ENCODE measurements at regions not wholly inside any gene's neighbourhood (a gene's known extent, or its start where the extent isn't known, plus 50 kb on each side); places are given as distances from the start of the nearest gene placed in this dataset.
"Not testable (repeated sequence)": the region's sequence is repeated elsewhere in the genome, so short reads cannot be mapped to it uniquely, and the experiment has no call there.

DNA sequence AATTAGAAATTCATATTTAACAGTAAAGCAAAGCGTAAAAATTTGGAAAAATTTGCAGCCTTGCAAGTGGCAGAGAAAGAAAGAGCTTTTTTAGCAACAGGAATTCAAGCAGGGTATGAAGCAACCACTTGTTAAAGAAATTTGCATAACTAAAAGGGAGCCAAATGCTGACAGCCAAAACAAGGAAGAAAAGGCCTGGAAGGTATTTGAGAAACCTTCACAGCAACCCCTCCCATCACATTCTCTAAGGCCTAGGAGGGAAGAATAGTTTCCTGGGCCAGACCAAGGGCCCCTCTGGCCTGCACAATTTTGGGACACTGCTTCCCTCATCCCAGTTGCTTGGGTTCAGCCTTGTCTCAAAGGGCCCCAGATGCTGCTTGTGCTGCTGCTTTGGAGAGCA is 672.4 kb upstream of the TMPRSS15 start:
- no peaks in the 10 kb centered on the region for H3K36me3 Mint-ChIP-seq
- peaks cover 6% of the 10 kb centered on the region for H3K4me1 Mint-ChIP-seq (ENCODE audit: unreplicated experiment)
- no peak overlapping the region for H3K4me3 Mint-ChIP-seq
- no peaks in the 10 kb centered on the region for H3K27me3 Mint-ChIP-seq
- TF ChIP-seq, protein P1, sequence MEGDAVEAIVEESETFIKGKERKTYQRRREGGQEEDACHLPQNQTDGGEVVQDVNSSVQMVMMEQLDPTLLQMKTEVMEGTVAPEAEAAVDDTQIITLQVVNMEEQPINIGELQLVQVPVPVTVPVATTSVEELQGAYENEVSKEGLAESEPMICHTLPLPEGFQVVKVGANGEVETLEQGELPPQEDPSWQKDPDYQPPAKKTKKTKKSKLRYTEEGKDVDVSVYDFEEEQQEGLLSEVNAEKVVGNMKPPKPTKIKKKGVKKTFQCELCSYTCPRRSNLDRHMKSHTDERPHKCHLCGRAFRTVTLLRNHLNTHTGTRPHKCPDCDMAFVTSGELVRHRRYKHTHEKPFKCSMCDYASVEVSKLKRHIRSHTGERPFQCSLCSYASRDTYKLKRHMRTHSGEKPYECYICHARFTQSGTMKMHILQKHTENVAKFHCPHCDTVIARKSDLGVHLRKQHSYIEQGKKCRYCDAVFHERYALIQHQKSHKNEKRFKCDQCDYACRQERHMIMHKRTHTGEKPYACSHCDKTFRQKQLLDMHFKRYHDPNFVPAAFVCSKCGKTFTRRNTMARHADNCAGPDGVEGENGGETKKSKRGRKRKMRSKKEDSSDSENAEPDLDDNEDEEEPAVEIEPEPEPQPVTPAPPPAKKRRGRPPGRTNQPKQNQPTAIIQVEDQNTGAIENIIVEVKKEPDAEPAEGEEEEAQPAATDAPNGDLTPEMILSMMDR (conservative IDR thresholded peaks at IDR 0.05) = no peak
- peaks cover 6% of the 10 kb centered on the region for H3K9me3 Mint-ChIP-seq
- DNase-seq (ENCODE audit: extremely low spot score, unreplicated experiment) = no peak
- H3K27ac Mint-ChIP-seq = no peak overlapping the region

DNA sequence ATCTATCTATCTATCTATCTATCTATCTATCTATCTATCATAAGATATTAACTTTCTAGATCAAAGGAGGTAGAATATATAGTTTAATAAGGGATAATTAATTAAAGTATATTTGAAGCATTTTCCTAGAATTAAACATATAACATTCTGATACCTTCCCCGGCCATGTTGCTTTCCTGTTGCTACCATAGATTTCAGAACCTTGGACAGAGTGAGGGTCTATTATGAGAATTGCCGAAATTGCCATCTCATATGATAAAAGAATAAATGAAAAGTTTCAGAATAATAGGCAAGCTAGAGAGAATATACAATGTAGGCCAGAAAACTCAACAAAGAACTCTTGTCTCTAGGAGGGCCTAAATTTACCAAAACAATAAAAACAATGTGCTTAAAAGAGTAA is 706.1 kb upstream of the TMPRSS15 start:
- Mint-ChIP-seq H3K9me3 (no peaks in the 10 kb centered on the region), H3K4me3 (no peak overlapping the region), H3K27me3 (no peaks in the 10 kb centered on the region), H3K4me1 (ENCODE audit: unreplicated experiment) (no peaks in the 10 kb centered on the region), H3K27ac (no peak overlapping the region), H3K36me3 (no peaks in the 10 kb centered on the region)
- no peak for DNase-seq (ENCODE audit: extremely low spot score, unreplicated experiment)
- TF ChIP-seq, protein P1 (conservative IDR thresholded peaks at IDR 0.05) = no peak

DNA sequence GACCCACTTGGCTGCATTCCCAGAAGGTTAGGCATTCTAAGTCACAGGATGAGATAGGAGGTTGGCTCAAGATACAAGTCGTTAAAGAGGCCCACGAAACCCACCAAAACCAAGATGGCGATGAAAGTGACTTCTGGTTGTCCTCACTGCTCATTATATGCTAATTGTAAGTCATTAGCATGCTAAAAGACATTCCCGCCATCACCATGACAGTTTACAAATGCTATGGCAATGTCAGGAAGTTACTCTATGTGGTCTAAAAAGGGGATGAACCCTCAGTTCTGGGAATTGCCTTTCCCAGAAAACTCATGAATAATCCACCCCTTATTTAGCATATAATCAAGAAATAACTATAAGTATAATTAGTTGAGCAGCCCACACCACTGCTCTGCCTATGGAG is 715.7 kb upstream of the TMPRSS15 start:
- H3K27me3 Mint-ChIP-seq; H3K9me3 Mint-ChIP-seq; H3K4me1 Mint-ChIP-seq (ENCODE audit: unreplicated experiment); H3K36me3 Mint-ChIP-seq; H3K4me3 Mint-ChIP-seq; DNase-seq (ENCODE audit: extremely low spot score, unreplicated experiment); H3K27ac Mint-ChIP-seq: not testable (repeated sequence)

DNA sequence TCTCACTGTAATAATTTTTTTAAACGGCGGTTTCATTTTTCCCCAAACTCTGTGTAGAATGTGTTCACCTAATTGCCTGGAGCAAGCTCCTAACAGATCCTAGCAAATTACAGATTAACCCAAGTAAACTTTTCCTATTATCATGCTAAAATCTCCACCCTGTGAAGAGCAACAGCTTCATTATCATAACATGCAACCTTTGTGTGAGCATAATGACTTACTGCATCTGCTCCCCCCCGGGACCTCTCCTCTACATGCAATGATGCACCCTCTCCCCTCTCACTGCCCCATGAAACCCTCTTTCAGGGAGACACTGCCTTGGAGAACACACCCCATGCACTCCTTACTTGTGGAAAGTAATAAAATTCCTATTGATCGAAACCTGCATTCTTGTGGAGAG is 717.0 kb upstream of the TMPRSS15 start:
- no peak overlapping the region for H3K27ac Mint-ChIP-seq

DNA sequence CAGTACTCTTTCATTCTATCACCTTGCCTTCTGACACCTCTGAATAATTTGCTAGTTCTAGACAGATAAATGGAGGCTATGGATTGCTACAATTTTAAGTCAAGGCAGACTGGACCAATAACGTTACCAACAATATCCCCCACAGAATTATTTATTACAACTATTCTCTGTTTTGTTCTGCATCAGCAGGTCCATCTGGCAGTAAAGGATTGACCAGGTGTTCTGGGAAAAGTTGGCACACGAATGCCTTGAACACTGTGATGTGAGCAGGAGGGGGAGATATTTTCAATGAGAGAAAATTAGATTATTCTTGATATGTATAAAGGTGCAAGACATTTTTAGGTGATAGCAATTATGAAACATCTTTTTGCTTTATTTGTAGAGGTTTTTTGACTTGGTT is 718.8 kb upstream of the TMPRSS15 start:
- Mint-ChIP-seq H3K9me3 (no peaks in the 10 kb centered on the region), H3K27ac (no peak overlapping the region), H3K4me3 (no peak overlapping the region), H3K36me3 (no peaks in the 10 kb centered on the region), H3K4me1 (ENCODE audit: unreplicated experiment) (no peaks in the 10 kb centered on the region), H3K27me3 (no peaks in the 10 kb centered on the region)
- TF ChIP-seq, protein P1 (conservative IDR thresholded peaks at IDR 0.05) = no peak
- no peak for DNase-seq (ENCODE audit: extremely low spot score, unreplicated experiment)

More for the DNA sequence above, 717.0 kb upstream of the TMPRSS15 start:
- no peaks in the 10 kb centered on the region for H3K27me3 Mint-ChIP-seq
- no peak for DNase-seq (ENCODE audit: extremely low spot score, unreplicated experiment)
- TF ChIP-seq, protein P1 (conservative IDR thresholded peaks at IDR 0.05) = no peak
- H3K36me3 Mint-ChIP-seq = no peaks in the 10 kb centered on the region
- H3K4me1 Mint-ChIP-seq (ENCODE audit: unreplicated experiment) = no peaks in the 10 kb centered on the region
- H3K4me3 Mint-ChIP-seq = no peak overlapping the region
- H3K9me3 Mint-ChIP-seq = no peaks in the 10 kb centered on the region

DNA sequence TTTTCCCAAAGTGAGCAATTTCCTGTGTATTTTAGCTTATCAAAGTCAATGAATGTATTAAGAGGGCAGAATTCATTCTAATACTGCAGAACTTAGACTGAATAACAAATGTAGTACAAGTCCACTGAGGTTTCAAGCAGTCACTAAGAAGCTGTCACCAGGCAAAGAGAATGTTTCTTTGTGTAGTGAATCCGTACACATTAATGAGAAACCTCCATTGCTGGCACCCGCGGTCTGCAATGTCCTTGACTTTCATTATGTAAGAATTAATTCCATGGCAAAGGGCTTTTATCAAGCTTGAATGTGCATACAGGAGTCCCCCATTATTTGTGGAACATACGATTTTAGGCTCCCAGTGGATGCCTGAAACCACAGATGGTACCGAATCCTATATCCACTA is 719.5 kb upstream of the TMPRSS15 start:
- TF ChIP-seq, protein P1 (conservative IDR thresholded peaks at IDR 0.05) = no peak
- no peaks in the 10 kb centered on the region for H3K4me1 Mint-ChIP-seq (ENCODE audit: unreplicated experiment)
- DNase-seq (ENCODE audit: extremely low spot score, unreplicated experiment) = no peak
- no peaks in the 10 kb centered on the region for H3K9me3 Mint-ChIP-seq
- no peak overlapping the region for H3K27ac Mint-ChIP-seq
- H3K27me3 Mint-ChIP-seq = no peaks in the 10 kb centered on the region
- no peaks in the 10 kb centered on the region for H3K36me3 Mint-ChIP-seq
- no peak overlapping the region for H3K4me3 Mint-ChIP-seq
